ENCODE measurements at regions not wholly inside any gene's neighbourhood (a gene's known extent, or its start where the extent isn't known, plus 50 kb on each side); places are given as distances from the start of the nearest gene placed in this dataset.

DNA sequence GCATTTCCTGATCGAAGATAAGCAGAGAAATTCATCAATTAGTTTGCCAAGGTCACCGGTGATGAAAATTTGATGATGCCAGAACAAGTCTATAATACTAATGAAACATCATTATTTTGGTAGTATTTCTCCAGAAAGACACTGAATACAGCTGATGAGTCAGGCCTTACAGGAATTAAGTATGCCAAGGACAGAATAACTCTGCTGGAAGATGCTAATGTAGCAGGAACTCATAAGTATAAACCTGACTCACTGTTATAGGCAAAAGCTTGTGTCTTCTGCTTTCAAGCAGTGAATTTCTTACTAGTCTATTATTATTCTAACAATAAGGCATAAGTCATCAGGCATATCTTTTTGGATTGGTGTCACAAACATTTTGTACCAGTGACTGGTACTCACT, 1825.1 kb upstream of the IGFBP7 start:
- no peak for DNase-seq (ENCODE audit: low spot score)

DNA sequence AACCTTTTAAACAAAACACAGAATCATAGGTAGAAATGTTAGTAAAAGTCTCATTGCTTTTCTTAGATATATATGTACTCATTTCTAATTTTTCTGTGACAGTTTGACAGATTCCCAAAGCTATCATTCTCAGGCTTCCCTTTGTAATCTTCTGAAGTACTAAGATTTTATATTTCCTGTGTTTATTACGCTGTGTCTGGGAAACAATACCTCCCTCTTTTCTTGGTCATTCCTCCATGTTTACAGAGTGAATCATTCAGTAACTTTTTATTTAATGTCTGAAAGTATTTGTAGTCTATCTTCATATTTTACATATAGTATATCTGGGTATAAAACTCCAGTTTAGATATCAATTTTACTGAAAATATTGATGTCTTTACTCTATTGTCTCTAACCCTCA, 1826.3 kb upstream of the IGFBP7 start:
- no peak for DNase-seq (ENCODE audit: low spot score)

DNA sequence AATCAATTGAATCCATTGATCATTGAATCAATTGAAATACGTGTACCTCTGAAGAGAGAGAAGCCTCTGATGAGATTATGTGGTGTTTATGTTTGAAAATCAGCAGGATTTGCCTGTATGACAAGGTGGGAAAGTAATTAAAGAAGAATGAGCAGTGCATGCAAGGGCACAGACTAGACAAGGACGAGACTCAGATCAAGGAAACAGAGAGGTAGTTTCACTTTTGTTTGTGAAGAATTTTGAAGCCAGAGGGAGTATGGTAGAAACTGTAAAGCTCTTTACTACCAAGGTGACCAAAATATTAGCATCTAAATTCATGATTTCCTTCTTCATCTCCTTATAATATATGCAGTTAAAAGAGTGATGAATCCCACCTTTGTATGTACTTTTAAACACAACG, 1830.0 kb upstream of the IGFBP7 start:
- DNase-seq (ENCODE audit: low spot score), result no peak

DNA sequence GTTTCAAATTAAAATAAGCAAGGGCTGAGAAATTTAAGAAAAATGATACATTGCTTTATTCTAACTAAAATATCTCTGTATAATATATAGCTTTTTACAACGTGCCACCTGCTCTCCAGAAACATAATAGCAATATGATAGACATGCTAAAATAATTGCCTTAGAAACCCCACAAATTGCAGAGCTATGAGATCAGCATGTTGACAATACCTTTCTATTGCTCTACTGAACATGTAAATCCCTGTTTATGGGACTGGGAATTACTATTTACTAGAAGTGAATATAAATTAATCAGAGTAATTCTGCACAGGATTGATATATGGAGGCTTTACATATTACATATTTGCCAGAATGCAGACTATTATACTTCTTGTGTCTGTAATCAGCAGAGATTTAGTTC, 1831.1 kb upstream of the IGFBP7 start:
- no peak for DNase-seq (ENCODE audit: low spot score)

DNA sequence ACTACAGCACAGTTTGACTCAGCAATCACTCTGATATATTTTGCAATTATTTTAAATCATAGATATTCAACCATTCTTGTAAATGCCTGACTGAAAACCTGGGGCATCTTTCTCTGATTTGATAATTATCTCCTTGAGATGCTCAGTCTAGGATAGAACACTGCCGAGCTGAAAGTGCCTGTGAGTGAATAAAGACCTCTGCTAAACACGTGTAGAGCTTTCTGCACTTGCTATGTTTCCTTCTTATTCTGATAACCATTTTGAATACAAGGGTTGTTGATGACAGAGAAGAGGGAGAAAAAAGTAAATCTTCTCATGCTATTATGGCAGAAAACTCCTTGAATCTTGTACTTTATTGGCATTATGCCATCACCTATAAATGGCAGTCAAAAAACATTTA, 1843.4 kb upstream of the IGFBP7 start:
- no peak for DNase-seq (ENCODE audit: low spot score)

DNA sequence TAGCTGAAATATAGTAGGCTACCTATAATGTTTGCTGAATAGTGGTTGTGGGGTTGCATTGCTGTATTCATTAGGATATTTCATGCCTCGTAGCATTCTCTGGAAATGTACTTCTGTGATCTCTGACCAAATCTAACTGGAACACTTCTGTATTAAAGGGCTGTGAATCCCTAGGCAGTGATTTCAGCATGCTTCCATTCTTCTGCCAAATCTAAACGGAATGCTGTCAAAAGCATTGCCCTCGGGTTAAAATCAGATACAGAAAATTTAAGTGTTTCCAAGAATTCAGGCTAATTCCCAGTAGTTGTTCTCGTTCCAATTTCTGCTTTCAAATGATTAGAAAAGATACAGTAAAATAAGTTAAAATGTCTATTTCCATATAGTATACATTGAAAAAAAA, 1847.5 kb upstream of the IGFBP7 start:
- DNase-seq (ENCODE audit: low spot score), result no peak

DNA sequence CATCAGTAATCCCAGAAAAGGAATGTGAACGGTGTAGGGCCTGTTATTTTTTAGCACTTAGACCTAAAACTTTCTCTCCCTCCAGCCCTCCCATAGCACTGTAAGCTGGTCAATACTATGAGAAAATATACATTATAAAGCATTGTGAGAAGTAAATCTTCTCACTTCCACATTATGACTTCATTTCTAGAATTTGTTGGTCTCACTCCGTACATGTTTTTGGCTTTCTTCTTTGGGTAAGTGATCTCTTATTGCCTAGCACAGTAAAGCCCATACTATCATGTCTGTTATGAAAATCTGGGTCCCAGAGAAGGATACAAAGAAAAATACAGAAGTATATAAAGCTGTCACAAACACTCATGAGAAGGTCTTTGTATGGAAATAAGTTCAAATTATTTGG, 1851.1 kb upstream of the IGFBP7 start:
- no peak for DNase-seq (ENCODE audit: low spot score)

DNA sequence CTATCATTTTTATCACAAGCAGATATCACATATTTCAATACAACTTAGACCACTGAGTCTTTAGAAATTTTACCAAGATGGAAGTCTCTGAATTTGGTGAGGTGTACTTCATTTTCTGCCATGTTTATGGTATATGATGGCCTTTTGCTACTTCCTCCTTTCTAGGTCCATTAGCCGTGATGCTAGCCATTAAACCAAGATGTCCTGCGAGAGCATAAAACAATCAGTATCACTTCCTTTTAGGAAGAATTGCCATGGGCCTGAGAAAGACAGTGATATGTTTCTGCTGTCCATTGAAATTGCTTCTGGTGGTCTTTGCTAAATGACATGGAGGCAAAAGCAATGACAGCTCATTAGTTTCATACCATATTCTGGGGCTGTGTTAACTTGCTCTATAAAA, 1851.7 kb upstream of the IGFBP7 start:
- no peak for DNase-seq (ENCODE audit: low spot score)

DNA sequence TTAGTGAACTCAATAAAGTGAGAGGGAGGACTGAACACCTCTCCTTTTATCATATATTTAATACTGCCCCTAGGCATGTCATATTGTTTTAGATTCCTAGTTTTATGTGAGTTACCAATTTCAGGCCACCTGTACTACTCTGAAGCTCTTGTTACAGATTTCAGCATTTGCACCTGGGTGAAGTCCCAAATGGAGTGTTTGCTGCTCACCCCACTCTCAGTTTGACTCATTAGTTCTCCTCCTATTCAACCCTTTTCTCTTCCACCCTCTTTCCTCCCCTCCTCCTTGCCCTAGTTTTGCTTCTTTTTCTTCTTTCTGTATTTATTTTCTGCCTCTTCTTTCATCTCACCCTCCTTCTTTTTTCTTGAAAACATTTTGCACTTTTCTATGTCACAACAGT, 1852.2 kb upstream of the IGFBP7 start:
- DNase-seq (ENCODE audit: low spot score), result no peak

DNA sequence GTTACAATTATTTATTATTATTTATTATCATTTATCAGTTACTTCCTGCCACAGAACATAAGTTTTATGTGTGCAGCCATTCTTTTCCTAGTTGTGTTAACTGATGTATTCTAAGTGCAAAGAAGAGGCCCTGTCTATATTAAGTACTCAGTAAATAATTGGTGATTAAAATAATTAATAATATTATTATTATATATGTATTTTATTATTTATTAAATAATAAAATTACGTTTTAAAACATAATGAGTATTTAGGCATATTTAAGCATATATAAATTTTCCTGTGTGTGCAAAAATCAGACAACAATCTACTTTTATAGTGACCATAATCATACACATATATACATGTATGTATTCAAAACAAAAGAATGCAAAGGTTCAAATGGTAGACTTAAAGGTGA, 1871.6 kb upstream of the IGFBP7 start:
- no peak for DNase-seq (ENCODE audit: low spot score)

DNA sequence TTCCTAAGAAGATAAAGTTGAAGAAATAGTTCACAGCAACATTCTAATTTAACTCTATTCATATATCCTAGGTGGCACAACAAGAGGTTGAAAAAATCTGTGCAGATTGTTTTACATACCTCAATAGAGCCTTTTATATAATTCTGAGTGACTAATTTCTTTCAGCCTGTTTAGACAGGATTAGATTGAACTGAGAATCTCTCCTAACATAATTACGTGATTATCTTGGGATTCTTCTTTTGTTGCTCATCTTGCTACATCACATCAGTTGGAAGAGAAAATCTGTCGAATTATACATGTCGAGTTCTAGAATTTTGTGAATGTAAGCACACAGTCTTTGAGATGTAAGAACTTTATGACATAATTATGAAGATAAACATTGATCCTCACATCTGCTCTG, 1873.7 kb upstream of the IGFBP7 start:
- DNase-seq (ENCODE audit: low spot score), result no peak

DNA sequence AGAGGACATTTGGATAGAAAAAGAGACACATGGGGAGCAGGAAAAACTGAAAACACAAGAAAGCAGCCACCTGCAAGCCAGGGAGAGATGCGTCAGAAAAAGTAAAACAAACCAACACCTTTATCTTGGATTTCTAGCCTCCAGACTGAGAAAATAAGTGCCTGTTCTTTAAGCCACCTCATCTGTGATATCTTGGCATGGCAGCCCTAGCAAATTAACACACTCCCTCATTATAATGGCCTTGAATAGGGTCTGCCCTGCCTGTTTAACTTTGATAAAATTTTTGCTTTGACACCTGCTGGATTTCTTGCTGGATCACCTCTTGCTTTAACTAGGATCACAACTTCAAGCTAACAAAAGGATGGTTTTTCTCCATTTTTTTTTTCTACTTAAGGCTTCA, 1892.0 kb upstream of the IGFBP7 start:
- DNase-seq (ENCODE audit: low spot score), result no peak

DNA sequence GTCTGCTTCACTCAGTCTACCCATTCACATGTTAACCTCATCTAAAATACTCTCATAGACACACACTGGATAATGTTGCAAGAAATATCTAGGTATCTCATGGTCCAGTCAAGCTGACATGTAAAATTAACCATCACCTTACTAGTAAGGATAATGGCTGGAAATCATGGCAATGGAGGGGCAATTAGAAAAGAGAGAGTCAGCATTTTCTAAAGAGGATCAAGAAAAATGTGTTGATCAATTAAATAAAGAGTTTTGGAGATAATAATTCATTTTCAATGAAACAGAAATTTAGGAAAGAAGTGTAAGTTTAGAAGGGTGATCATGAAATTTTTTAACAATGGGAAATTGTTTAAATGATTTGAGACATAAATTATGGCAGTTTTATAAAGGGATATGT, 1914.1 kb upstream of the IGFBP7 start:
- no peak for DNase-seq (ENCODE audit: low spot score)

DNA sequence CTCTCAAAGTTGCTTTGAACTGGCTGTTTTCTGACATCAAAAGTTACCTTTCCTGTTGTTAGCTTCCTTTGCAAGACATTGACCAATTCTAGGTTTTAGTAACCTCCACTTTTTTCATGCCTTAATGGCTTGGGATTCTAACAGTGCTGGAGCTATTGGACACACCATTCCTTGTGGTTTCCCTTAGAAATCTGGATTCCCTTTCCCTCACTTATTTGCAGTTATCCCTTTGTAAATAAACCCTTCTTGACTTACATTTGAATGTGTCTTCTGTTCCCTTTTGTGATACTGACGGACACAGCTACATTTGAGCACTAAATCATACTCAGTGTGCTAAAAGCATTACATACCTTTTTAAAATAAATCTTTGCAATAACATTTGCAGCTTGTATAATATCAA, 1927.6 kb upstream of the IGFBP7 start:
- DNase-seq (ENCODE audit: low spot score), result no peak

DNA sequence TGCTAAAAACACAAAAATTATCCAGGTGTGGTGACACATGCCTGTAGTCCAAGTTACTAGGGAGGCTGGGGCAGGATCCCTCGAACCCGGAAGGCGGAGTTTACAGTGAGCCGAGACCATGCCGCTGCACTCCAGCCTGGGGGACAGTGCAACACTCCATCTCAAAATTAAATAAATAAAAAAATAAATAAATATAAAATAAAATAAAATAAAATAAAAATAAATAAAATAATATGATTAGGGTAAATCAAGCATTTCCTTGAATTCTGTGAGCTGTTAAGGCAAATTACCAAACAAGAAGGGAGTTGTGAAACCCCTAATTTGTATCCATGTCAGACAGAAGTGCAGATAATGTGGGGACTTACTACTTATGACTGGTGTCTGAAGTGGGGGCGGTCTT, 1928.9 kb upstream of the IGFBP7 start:
- no peak for DNase-seq (ENCODE audit: low spot score)

DNA sequence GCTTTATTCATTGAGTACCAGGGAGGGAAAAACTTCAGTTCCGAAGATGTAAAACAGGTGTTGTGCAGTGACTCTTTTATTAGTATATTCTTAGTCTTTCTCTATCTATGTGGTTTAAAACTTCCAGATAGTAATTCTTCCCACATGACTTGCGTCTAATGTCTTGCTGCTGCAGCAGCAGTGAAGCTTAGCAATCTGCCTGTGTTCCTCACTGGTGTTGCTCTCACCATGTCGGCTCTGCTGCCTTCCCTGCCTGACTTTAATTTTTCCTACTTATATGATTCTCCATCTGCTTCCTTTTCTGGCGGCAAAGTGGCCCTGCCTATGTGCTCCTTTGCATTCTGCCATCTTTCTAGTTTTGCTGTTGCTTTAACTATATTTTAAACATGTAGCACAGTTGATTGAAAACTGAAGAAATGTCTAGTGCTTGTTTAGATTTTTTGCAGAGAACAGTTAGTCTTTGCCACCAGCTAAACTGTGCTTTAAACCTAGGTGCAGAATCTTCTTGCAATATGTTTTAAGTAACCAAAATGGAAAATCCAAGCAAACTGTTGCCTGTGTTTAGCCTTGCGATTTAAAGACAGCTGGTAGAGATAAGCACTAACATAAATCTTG, 1934.2 kb upstream of the IGFBP7 start:
- DNase-seq (ENCODE audit: low spot score), result no peak

DNA sequence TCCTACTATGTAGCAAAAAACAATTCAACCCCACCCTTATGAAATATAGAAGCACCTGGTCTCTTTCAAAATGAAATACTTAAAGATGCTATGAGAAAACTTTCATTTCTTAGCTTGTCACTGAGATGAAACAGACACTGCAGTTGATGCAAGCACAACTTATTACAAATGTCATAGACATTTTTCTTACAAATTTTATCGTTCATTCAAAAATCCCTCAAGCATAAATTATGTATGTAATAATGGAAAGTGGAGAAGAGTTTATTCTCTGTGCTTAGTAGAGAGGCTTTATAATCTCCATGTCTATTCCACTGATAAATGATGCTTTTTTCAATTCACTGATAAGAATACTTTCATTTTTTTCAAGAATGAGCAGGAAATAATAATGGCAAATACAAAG, 1943.9 kb upstream of the IGFBP7 start:
- DNase-seq (ENCODE audit: low spot score), result no peak

DNA sequence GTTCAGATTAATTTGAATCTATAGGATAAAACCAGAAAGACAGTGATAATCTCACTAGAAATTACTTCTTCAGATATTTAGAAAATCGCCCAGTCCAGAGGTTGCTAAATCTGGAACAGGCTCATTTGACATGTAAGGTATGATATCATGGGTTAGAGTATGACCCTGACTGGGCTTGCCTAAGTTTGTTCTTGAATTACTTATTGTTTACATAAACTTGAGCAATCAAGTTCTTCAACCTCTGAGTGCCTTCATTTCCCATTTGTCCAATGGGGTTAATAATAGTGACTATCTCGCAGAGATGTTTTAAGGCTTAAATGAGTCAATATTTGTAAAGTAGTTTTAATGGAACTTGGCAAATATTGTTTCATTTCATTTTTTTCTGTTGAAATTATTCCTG, 1947.6 kb upstream of the IGFBP7 start:
- no peak for DNase-seq (ENCODE audit: low spot score)

DNA sequence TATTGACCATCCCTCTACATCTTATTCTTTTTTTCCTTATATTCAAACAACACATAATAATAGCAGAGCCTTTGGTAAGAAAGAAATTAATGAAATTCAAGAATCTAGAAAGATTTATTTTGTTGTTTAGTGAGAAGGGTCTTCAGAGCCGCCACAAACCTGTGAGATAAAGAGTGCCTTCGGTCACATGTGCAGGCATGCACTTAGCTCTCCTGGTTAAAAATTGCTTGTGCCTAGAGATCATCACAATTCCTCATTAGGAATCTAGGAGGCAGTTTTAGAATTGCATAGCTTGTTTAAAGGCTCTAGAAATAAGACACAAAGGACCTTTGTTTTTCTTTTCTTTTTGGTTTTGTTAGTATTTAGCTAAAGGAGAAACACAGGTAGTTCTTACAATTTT, 1948.4 kb upstream of the IGFBP7 start:
- no peak for DNase-seq (ENCODE audit: low spot score)

DNA sequence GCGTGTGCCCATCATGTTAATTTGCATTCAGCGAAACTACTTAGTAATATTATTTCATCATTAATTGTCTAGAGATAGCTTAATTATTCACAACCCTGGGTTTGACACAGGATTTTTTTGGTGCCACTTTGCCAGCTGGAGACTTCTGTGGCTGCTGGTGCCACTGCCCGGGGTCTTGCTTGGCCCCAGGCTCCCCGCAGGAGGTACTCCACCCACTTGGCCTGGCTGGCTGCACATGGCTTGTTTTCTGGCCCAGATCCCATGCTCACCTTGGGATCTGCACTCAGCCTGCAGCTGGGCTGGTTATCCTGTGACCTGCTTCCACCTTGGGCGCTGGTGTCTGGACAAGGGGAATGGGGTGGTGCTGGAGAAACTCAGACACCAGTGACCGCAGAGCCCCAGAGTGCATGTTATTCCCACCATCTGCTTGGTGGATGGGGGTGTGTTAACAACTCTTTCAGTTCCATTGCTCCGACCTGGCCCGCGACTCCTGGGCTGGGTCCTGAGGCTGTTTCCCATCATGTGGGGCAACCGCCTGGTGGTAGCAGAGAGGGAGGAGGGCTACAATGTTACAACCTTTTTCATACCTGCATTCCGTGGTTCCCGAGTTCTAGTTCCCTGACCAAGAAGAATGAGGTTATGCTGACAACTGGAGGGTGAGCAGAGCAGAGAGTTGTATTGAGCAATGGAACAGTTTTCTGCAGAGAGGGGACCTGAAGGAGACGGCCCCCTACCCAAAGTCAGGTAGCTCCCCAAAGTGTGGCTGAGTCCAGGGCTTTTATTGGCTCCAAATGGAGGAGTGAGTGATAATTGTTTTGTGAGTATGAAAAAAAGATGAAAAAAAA, 1950.0 kb upstream of the IGFBP7 start:
- DNase-seq (ENCODE audit: low spot score), result no peak

DNA sequence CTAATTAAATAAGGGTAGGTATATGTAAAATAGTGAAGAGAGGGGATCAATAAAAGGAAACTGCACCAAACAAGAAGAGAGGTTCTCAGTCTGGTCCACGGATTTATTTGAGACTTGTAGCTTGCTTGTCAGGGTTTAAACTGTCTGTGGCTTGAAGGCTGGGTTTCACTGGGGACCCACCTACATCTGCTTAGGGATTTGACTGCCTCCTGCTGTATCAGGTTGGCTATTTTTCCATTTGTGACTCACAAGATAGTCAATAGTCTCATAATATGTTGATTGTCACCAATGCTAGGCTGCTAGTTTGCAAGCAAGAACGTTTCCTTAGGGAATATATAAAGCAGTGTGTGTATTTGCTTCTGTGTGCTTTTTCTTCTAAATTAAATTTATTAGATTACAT, 1950.7 kb upstream of the IGFBP7 start:
- DNase-seq (ENCODE audit: low spot score), result no peak

DNA sequence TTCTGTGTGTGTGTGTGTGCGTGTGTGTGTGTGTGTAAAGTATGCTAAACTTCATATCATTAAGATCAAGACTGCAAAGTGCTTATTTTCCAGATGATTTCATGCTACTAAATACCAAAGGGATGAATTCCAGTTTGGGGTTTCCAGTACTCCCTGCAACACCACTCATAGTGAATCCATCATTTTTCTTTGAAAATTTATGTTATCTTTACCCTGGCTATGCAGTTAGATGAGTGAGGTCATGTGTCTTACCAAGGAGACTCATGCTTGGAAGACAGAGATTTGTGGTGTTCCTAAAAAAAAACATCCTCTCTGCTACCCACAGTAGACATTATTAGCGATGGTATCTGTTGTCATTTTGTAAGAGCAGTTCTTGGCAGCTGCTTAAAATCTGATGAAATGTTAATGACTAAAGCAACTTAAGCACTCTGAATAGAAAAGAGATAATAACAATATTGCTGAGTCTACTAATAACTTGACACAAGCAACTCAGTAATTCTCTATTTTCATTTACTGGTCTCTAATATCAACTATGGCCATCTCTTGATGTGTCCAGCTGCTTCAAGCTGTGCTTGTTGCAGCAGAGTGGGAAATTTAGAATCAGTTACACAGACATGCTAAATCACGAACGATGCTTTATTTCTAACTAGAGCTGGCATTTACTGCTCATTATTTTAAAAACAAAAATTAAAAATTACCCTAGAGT, 1953.0 kb upstream of the IGFBP7 start:
- DNase-seq (ENCODE audit: low spot score), result no peak

DNA sequence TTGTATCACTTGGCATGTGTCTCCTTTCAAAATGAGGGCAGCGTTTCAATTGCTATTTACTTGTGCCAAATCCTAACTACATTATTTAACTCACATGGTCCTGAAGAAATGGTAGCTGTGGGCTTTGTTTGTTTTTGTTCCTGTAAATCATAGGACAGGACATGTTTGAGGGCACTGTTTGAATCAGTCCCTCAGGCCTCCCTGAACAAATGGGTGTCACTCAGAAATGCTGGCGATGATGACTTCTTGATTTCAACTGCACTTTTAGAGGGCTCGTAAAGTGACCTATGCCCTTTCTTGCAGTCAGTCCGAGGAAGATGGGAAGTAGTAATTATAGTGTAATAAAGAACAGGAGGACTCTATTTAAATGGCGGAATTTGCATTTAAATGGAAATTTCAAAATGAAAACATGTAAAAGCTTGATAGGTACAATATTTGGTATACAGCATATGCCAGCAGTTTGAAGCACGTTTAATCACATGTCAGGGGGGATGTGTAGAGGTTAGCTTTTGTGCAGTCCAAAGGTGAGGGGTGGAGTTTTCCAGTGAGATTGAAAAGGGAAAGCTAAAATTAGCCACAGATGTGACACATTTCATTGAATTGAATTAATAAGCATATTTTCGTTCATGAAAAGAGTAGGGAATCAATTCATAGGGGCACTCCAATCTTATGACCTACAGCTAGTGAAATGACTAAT, 1958.7 kb upstream of the IGFBP7 start:
- no peak for DNase-seq (ENCODE audit: low spot score)

Data from SW480 (cell line).